NCI-H1694 treated with DMSO at 0.1 percent for 48 hours (cell line): ENCODE measurements at regions not wholly inside any gene's neighbourhood (a gene's known extent, or its start where the extent isn't known, plus 50 kb on each side); places are given as distances from the start of the nearest gene placed in this dataset.

ENCODE experiments used
- DNase-seq: peaks from one replicate; lab custom pipeline; 2025; lab: John Stamatoyannopoulos, UW

GRCh38 chr4:23741681-23742191, 148.1 kb downstream of the PPARGC1A start:
- no peak for DNase-seq

GRCh38 chr4:23737571-23737970, 152.3 kb downstream of the PPARGC1A start:
- DNase-seq, result no peak

- no peak for DNase-seq
These were observed 153.4 kb downstream of the PPARGC1A start for GRCh38 chr4:23736466-23736865.

- DNase-seq, result no peak
These were observed 155.8 kb downstream of the PPARGC1A start for GRCh38 chr4:23734000-23734399.

GRCh38 chr4:23733476-23733875, 156.4 kb downstream of the PPARGC1A start:
- no peak for DNase-seq

- no peak for DNase-seq
These were observed 158.8 kb downstream of the PPARGC1A start for GRCh38 chr4:23730998-23731397.

GRCh38 chr4:23728971-23729370, 160.9 kb downstream of the PPARGC1A start:
- DNase-seq, result no peak

GRCh38 chr4:23728393-23728792, 161.5 kb downstream of the PPARGC1A start:
- DNase-seq, result no peak

GRCh38 chr4:23720556-23720955, 169.3 kb downstream of the PPARGC1A start:
- no peak for DNase-seq

- DNase-seq, result no peak
These were observed 171.4 kb downstream of the PPARGC1A start for GRCh38 chr4:23718435-23718834.

GRCh38 chr4:23717528-23718248, 172.2 kb downstream of the PPARGC1A start:
- peak; percentile 6 for DNase-seq

GRCh38 chr4:23710298-23710697, 179.5 kb downstream of the PPARGC1A start:
- DNase-seq, result no peak

- no peak for DNase-seq
These were observed 182.2 kb downstream of the PPARGC1A start for GRCh38 chr4:23707652-23708026.

GRCh38 chr4:23706972-23707651, 182.7 kb downstream of the PPARGC1A start:
- no peak for DNase-seq

GRCh38 chr4:23700197-23700596, 189.7 kb downstream of the PPARGC1A start:
- DNase-seq, result no peak

GRCh38 chr4:23697722-23698121, 192.1 kb downstream of the PPARGC1A start:
- no peak for DNase-seq

- no peak for DNase-seq
These were observed 192.8 kb downstream of the PPARGC1A start for GRCh38 chr4:23697001-23697528.

GRCh38 chr4:23686169-23686897, 203.5 kb downstream of the PPARGC1A start:
- no peak for DNase-seq

GRCh38 chr4:23685471-23685870, 204.4 kb downstream of the PPARGC1A start:
- DNase-seq, result no peak

- DNase-seq, result no peak
These were observed 209.0 kb downstream of the PPARGC1A start for GRCh38 chr4:23680671-23681518.

- DNase-seq, result no peak
These were observed 215.2 kb downstream of the PPARGC1A start for GRCh38 chr4:23674694-23675093.

GRCh38 chr4:23667659-23668058, 222.2 kb downstream of the PPARGC1A start:
- DNase-seq, result no peak
